ENCODE measurements at regions not wholly inside any gene's neighbourhood (a gene's known extent, or its start where the extent isn't known, plus 50 kb on each side); places are given as distances from the start of the nearest gene placed in this dataset.
"Not testable (repeated sequence)": the region's sequence is repeated elsewhere in the genome, so short reads cannot be mapped to it uniquely, and the experiment has no call there.

DNA sequence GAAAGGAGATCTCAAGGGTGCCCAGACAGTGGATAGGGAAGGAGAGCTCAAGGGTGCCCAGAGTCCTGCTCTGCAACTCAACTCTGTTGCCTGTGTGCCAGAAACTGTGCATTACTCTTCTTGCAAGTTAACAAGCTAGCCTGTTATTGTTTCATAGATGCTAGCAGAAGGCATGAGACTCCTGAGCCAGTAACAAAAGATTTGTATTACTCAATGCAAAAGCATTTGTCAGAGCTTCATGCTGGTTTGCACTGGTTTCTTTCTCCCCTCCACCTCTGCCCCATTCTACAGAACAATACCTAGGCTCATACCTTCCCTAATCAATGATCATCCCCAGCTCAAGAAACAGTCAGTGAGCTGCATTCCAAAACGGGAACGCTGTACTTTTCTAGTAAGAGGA is 124.5 kb upstream of the NEIL3 start:
- TF ChIP-seq, protein P1, sequence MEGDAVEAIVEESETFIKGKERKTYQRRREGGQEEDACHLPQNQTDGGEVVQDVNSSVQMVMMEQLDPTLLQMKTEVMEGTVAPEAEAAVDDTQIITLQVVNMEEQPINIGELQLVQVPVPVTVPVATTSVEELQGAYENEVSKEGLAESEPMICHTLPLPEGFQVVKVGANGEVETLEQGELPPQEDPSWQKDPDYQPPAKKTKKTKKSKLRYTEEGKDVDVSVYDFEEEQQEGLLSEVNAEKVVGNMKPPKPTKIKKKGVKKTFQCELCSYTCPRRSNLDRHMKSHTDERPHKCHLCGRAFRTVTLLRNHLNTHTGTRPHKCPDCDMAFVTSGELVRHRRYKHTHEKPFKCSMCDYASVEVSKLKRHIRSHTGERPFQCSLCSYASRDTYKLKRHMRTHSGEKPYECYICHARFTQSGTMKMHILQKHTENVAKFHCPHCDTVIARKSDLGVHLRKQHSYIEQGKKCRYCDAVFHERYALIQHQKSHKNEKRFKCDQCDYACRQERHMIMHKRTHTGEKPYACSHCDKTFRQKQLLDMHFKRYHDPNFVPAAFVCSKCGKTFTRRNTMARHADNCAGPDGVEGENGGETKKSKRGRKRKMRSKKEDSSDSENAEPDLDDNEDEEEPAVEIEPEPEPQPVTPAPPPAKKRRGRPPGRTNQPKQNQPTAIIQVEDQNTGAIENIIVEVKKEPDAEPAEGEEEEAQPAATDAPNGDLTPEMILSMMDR (IDR thresholded peaks at IDR 0.05; ENCODE audit: insufficient read depth, low read length, missing control alignments) = no peak

DNA sequence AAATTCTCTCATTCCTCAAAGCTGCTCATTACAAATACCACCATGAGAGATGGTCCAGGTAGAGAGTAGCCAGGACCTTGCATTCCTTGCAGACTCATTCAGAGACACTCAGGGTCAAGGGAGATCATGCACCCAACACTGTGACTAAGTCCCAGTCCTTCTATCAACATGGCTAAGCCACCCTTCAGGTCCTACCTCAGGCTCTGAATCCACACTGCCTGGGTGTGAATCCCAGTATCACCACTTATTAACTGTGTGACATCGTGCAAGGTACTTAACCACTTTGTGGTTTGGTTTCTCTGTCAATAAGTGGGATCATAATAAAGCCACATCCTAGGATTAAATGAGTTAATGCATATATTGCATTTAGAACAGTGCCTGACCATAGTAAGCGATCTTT is 124.1 kb upstream of the NEIL3 start:
- TF ChIP-seq, protein P1 (IDR thresholded peaks at IDR 0.05; ENCODE audit: insufficient read depth, low read length, missing control alignments) = no peak
- POLR2A ChIA-PET = no interaction called here
- no peak overlapping the region for H3K4me3 ChIP-seq (ENCODE audit: low read depth, low read length)

More for the DNA sequence above, 124.5 kb upstream of the NEIL3 start:
- ChIA-PET CTCF (interaction anchor here (0.7 kb wide), 1 partner anchor 156 kb away, joined by 3 read pairs; no protein-coding TSS in a partner anchor), POLR2A (no interaction called here)
- DNase-seq (ENCODE audit: low read depth, low spot score) = no peak
- no peak overlapping the region for H3K4me3 ChIP-seq (ENCODE audit: low read depth, low read length)

DNA sequence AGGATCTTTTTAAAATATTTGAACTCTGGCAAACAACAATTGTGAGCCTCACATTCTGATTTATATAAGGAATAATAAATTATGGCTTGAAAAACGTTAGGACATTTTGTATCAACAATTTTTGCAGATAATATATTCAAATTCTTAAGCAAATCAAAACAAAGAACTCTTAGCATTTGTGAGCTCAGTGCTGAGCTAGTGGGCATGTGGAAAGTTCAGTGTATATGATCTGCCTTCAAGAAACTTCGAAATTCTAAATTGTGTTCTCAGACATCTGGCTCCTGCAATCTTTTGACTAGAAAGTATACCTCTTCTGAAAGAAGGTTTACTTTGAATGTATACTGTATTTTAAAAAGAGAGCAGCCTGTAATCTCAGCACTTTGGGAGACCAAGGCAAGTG is 122.3 kb upstream of the NEIL3 start:
- POLR2A ChIA-PET = no interaction called here

More for the DNA sequence above, 124.1 kb upstream of the NEIL3 start:
- CTCF ChIA-PET = no interaction called here
- DNase-seq (ENCODE audit: low read depth, low spot score) = no peak

DNA sequence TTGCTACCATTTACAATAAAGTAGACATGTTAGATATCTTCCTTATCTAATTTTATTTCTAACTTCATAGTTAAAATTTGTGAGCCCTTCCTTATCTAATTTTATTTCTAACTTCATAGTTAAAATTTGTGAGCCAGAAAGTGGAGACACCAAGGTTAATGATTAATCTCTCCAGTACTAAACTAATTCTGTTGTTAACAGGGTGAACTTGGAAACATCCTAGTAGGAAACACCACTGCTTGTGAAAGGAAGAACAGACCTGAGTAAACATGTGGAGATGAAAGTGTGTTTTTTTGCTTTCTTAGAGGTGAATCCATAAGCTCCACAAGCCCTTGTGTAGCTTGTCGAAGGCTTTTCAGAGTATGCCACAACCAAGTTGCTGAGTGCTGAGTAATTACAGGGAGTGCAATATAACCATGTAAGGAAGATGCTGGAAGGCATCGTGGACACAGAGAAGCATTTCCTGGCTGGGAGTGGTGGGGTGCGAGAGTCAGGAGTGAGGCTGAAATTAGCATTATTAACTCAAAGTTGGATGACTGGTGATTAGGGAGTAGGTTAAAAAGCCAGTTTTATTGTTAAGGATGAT is 118.6 kb upstream of the NEIL3 start:
- CTCF ChIA-PET = interaction anchor here (1.1 to 1.4 kb wide), 2 partner anchors 11 to 149 kb away, joined by 3 to 4 read pairs; no protein-coding TSS in a partner anchor
- TF ChIP-seq, protein P1 (IDR thresholded peaks at IDR 0.05; ENCODE audit: insufficient read depth, low read length, missing control alignments) = no peak
- peak; percentile 38 for DNase-seq (ENCODE audit: low read depth, low spot score)
- no peak overlapping the region for H3K4me3 ChIP-seq (ENCODE audit: low read depth, low read length)
- POLR2A ChIA-PET = interaction anchor here (1.0 kb wide), 1 partner anchor 73 kb away, joined by 3 read pairs; no protein-coding TSS in a partner anchor

More for the DNA sequence above, 122.3 kb upstream of the NEIL3 start:
- CTCF ChIA-PET = no interaction called here
- TF ChIP-seq, protein P1 (IDR thresholded peaks at IDR 0.05; ENCODE audit: insufficient read depth, low read length, missing control alignments) = no peak
- H3K4me3 ChIP-seq (ENCODE audit: low read depth, low read length) = no peak overlapping the region
- no peak for DNase-seq (ENCODE audit: low read depth, low spot score)

DNA sequence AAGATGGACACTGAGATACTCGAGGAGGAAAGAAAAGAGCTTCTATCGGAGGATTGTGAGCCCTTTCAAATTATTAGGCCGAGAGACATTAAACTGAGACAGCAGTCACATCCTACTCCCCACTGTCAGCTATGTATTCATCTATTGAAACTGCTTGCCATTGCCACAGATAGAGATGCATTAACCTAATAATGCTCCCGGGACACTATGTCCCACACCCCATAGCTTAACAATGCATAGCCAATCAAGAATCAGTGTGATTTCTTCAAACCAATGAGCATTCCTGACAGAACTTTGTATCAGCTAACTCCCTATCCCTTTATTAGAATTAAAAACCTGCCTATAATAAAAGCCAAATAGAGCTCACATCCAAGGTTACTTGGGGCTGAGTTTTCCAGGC is 118.1 kb upstream of the NEIL3 start:
- DNase-seq (ENCODE audit: low read depth, low spot score) = no peak
- TF ChIP-seq, protein P1 (IDR thresholded peaks at IDR 0.05; ENCODE audit: insufficient read depth, low read length, missing control alignments) = no peak
- POLR2A ChIA-PET = interaction anchor here (1.0 kb wide), 1 partner anchor 73 kb away, joined by 3 read pairs; no protein-coding TSS in a partner anchor
- no peak overlapping the region for H3K4me3 ChIP-seq (ENCODE audit: low read depth, low read length)
- CTCF ChIA-PET = interaction anchor here (1.1 to 1.4 kb wide), 2 partner anchors 10 to 148 kb away, joined by 3 to 4 read pairs; no protein-coding TSS in a partner anchor

DNA sequence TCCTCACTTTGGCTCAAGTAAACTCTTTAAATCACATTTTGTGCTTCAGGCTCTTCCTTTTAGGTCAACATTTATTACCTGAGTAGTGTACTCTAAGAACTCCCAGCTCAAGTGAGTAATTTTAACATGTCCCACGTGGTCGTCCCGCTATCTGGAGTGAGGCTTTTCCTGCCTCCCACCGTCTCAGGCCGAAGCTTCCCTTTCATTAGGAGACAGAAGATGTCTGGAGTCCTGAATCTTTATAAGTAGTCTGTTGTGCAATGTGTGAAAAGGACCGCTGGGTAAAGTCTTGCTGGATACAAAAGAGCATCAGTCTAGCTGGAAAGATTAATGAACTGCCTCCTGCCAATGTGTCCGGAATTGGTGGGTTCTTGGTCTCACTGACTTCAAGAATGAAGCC is 117.7 kb upstream of the NEIL3 start:
- CTCF ChIA-PET = interaction anchor here (1.1 to 1.4 kb wide), 2 partner anchors 10 to 148 kb away, joined by 3 to 4 read pairs; no protein-coding TSS in a partner anchor
- no peak for DNase-seq (ENCODE audit: low read depth, low spot score)
- no peak overlapping the region for H3K4me3 ChIP-seq (ENCODE audit: low read depth, low read length)
- TF ChIP-seq, protein P1 (IDR thresholded peaks at IDR 0.05; ENCODE audit: insufficient read depth, low read length, missing control alignments) = no peak
- POLR2A ChIA-PET = no interaction called here

DNA sequence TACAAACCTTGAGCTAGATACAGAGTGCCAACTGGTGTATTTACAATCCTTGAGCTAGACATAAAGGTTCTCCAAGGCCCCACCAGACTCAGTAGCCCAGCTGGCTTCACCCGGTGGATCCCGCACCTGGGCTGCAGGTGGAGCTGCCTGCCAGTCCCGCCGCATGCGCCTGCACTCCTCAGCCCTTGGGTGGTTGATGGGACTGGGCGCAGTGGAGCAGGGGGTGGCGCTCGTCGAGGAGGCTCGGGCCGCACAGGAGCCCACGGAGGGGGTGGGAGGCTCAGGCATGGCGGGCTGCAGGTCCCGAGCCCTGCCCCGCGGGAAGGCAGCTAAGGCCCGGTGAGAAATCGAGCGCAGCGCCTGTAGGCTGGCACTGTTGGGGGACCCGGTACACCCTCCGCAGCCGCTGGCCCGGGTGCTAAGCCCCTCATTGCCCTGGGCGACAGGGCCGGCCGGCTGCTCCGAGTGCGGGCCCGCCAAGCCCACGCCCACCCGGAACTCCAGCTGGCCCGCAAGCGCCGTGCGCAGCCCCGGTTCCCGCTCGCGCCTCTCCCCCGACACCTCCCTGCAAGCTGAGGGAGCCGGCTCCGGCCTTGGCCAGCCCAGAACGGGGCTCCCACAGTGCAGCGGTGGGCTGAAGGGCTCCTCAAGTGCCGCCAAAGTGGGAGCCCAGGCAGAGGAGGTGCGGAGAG is 116.5 kb upstream of the NEIL3 start:
- H3K4me3 ChIP-seq (ENCODE audit: low read depth, low read length); POLR2A ChIA-PET; DNase-seq (ENCODE audit: low read depth, low spot score); CTCF ChIA-PET: not testable (repeated sequence)
